ENCODE measurements at regions not wholly inside any gene's neighbourhood (a gene's known extent, or its start where the extent isn't known, plus 50 kb on each side); places are given as distances from the start of the nearest gene placed in this dataset.
"Not testable (repeated sequence)": the region's sequence is repeated elsewhere in the genome, so short reads cannot be mapped to it uniquely, and the experiment has no call there.

GRCh38 chr3:55269636-55270035 is 217.5 kb downstream of the WNT5A start:
- ChIA-PET CTCF (no interaction called here), POLR2A (no interaction called here)
- no peak for DNase-seq (ENCODE audit: extremely low spot score)
- no peak for TF ChIP-seq CTCF (IDR thresholded peaks at IDR 0.05; ENCODE audit: control extremely low read depth, extremely low read depth, low read depth, missing control alignments)

- ChIA-PET POLR2A (no interaction called here), CTCF (no interaction called here)
- TF ChIP-seq CTCF (IDR thresholded peaks at IDR 0.05; ENCODE audit: control extremely low read depth, extremely low read depth, low read depth, missing control alignments), result no peak
- DNase-seq (ENCODE audit: extremely low spot score), result no peak
Observed at GRCh38 chr3:55269096-55269495, 218.0 kb downstream of the WNT5A start.

- ChIA-PET POLR2A (no interaction called here), CTCF (interaction anchor here (1.1 kb wide), 1 partner anchor 44 kb away, joined by 3 read pairs; no protein-coding TSS in a partner anchor)
- no peak for TF ChIP-seq CTCF (IDR thresholded peaks at IDR 0.05; ENCODE audit: control extremely low read depth, extremely low read depth, low read depth, missing control alignments)
- DNase-seq (ENCODE audit: extremely low spot score), result no peak
Observed at GRCh38 chr3:55267206-55267930, 219.7 kb downstream of the WNT5A start.

- ChIA-PET POLR2A (no interaction called here), CTCF (no interaction called here)
- no peak for TF ChIP-seq CTCF (IDR thresholded peaks at IDR 0.05; ENCODE audit: control extremely low read depth, extremely low read depth, low read depth, missing control alignments)
- DNase-seq (ENCODE audit: extremely low spot score), result no peak
Observed at GRCh38 chr3:55264919-55265318, 222.2 kb downstream of the WNT5A start.

- ChIA-PET CTCF (no interaction called here), POLR2A (no interaction called here)
- DNase-seq (ENCODE audit: extremely low spot score), result no peak
- TF ChIP-seq CTCF (IDR thresholded peaks at IDR 0.05; ENCODE audit: control extremely low read depth, extremely low read depth, low read depth, missing control alignments), result no peak
Observed at GRCh38 chr3:55252921-55253320, 234.2 kb downstream of the WNT5A start.

- DNase-seq (ENCODE audit: extremely low spot score); POLR2A ChIA-PET: not testable (repeated sequence)
- CTCF ChIA-PET, result interaction anchor here (1.2 kb wide), 1 partner anchor 22 kb away, joined by 3 read pairs; no protein-coding TSS in a partner anchor
Observed at GRCh38 chr3:55249156-55249555, 237.9 kb downstream of the WNT5A start.

GRCh38 chr3:55247666-55248065 is 239.4 kb downstream of the WNT5A start:
- POLR2A ChIA-PET, result no interaction called here
- CTCF ChIA-PET, result interaction anchor here (1.1 kb wide), 1 partner anchor 15 kb away, joined by 3 read pairs; no protein-coding TSS in a partner anchor
- no peak for DNase-seq (ENCODE audit: extremely low spot score)
- TF ChIP-seq CTCF (IDR thresholded peaks at IDR 0.05; ENCODE audit: control extremely low read depth, extremely low read depth, low read depth, missing control alignments), result no peak
